OCI-LY7 (cell line): ENCODE measurements at regions not wholly inside any gene's neighbourhood (a gene's known extent, or its start where the extent isn't known, plus 50 kb on each side); places are given as distances from the start of the nearest gene placed in this dataset.

Experiments
- CTCF ChIP-seq: fragments of 200-600 bp; sonication (generic); conservative IDR thresholded peaks from 2 replicates; pipeline ENCODE4 v1.5.1; 2014; ENCODE audit warnings: mild to moderate bottlenecking, antibody characterized with exemption, low read length, moderate library complexity, mixed read lengths
- EZH2phosphoT487 ChIP-seq: fragments of 200-600 bp; sonication (generic); IDR thresholded peaks from 2 replicates; pipeline ENCODE4 v1.6.1; 2018; ENCODE audit warnings: low read depth, borderline replicate concordance, mild to moderate bottlenecking, mixed run types, antibody characterized with exemption, low read length, moderate library complexity, mixed read lengths

GRCh38 chr10:83205861-83206260, 933.4 kb upstream of the GHITM start:
- no peak for TF ChIP-seq CTCF
- no peak for TF ChIP-seq EZH2phosphoT487
